Stimulated activated naive CD4-positive, alpha-beta T cell treated with Interleukin-2 at 50 U/mL for 16 hours (primary cell): ENCODE measurements at regions not wholly inside any gene's neighbourhood (a gene's known extent, or its start where the extent isn't known, plus 50 kb on each side); places are given as distances from the start of the nearest gene placed in this dataset.
"Not testable (repeated sequence)": the region's sequence is repeated elsewhere in the genome, so short reads cannot be mapped to it uniquely, and the experiment has no call there.

ENCODE experiments used
- DNase-seq: peaks from one replicate; lab custom pipeline; 2025; lab: John Stamatoyannopoulos, UW

GRCh38 chr3:8001712-8002111 is 499.9 kb upstream of the LMCD1 start:
- no peak for DNase-seq

GRCh38 chr3:8011902-8012301 is 489.7 kb upstream of the LMCD1 start:
- no peak for DNase-seq

GRCh38 chr3:8020047-8020841 is 481.4 kb upstream of the LMCD1 start:
- DNase-seq, result no peak

- no peak for DNase-seq
Measured at GRCh38 chr3:8027954-8028353, 473.7 kb upstream of the LMCD1 start.

- no peak for DNase-seq
Measured at GRCh38 chr3:8050283-8050682, 451.3 kb upstream of the LMCD1 start.

GRCh38 chr3:8052659-8053058 is 449.0 kb upstream of the LMCD1 start:
- DNase-seq, result no peak

- not testable (repeated sequence) for DNase-seq
Measured at GRCh38 chr3:8068135-8068534, 433.5 kb upstream of the LMCD1 start.

GRCh38 chr3:8069471-8069870 is 432.2 kb upstream of the LMCD1 start:
- no peak for DNase-seq

- no peak for DNase-seq
Measured at GRCh38 chr3:8070011-8070410, 431.6 kb upstream of the LMCD1 start.

- not testable (repeated sequence) for DNase-seq
Measured at GRCh38 chr3:8074740-8075139, 426.9 kb upstream of the LMCD1 start.

- no peak for DNase-seq
Measured at GRCh38 chr3:8077126-8077525, 424.5 kb upstream of the LMCD1 start.

- no peak for DNase-seq
Measured at GRCh38 chr3:8080464-8080863, 421.2 kb upstream of the LMCD1 start.

- DNase-seq, result no peak
Measured at GRCh38 chr3:8085498-8085897, 416.1 kb upstream of the LMCD1 start.

- no peak for DNase-seq
Measured at GRCh38 chr3:8087951-8088350, 413.7 kb upstream of the LMCD1 start.

- DNase-seq, result no peak
Measured at GRCh38 chr3:8094415-8094814, 407.2 kb upstream of the LMCD1 start.

GRCh38 chr3:8095724-8096123 is 405.9 kb upstream of the LMCD1 start:
- DNase-seq, result no peak

GRCh38 chr3:8097690-8098089 is 403.9 kb upstream of the LMCD1 start:
- DNase-seq, result no peak

- DNase-seq, result no peak
Measured at GRCh38 chr3:8103954-8104353, 397.7 kb upstream of the LMCD1 start.

- DNase-seq, result no peak
Measured at GRCh38 chr3:8106921-8107320, 394.7 kb upstream of the LMCD1 start.

GRCh38 chr3:8110966-8111798 is 390.4 kb upstream of the LMCD1 start:
- peak; percentile 9 for DNase-seq

GRCh38 chr3:8112587-8112986 is 389.0 kb upstream of the LMCD1 start:
- DNase-seq, result no peak

GRCh38 chr3:8113626-8114025 is 388.0 kb upstream of the LMCD1 start:
- DNase-seq, result no peak

- no peak for DNase-seq
Measured at GRCh38 chr3:8128686-8129085, 372.9 kb upstream of the LMCD1 start.
